SKM-1 (cell line): ENCODE measurements at regions not wholly inside any gene's neighbourhood (a gene's known extent, or its start where the extent isn't known, plus 50 kb on each side); places are given as distances from the start of the nearest gene placed in this dataset.
"Not testable (repeated sequence)": the region's sequence is repeated elsewhere in the genome, so short reads cannot be mapped to it uniquely, and the experiment has no call there.

Experiments
- DNase-seq: peaks from one replicate; lab custom pipeline; 2025; ENCODE audit not compliant: unreplicated experiment; lab: John Stamatoyannopoulos, UW

- no peak for DNase-seq
Measured at GRCh38 chr20:48492015-48492714, 335.6 kb downstream of the PREX1 start.

- DNase-seq: no peak
Measured at GRCh38 chr20:48490961-48491831, 336.6 kb downstream of the PREX1 start.

- not testable (repeated sequence) for DNase-seq
Measured at GRCh38 chr20:48490341-48490740, 337.5 kb downstream of the PREX1 start.

GRCh38 chr20:48489656-48490055 is 338.1 kb downstream of the PREX1 start:
- no peak for DNase-seq

GRCh38 chr20:48489046-48489463 is 338.7 kb downstream of the PREX1 start:
- no peak for DNase-seq

GRCh38 chr20:48488334-48489034 is 339.3 kb downstream of the PREX1 start:
- not testable (repeated sequence) for DNase-seq

GRCh38 chr20:48486065-48486464 is 341.7 kb downstream of the PREX1 start:
- no peak for DNase-seq

- not testable (repeated sequence) for DNase-seq
Measured at GRCh38 chr20:48485153-48485552, 342.6 kb downstream of the PREX1 start.

GRCh38 chr20:48483334-48484066 is 344.3 kb downstream of the PREX1 start:
- DNase-seq: no peak

- no peak for DNase-seq
Measured at GRCh38 chr20:48482790-48483189, 345.0 kb downstream of the PREX1 start.

- no peak for DNase-seq
Measured at GRCh38 chr20:48480216-48480772, 347.5 kb downstream of the PREX1 start.

GRCh38 chr20:48478806-48479585 is 348.8 kb downstream of the PREX1 start:
- no peak for DNase-seq

- DNase-seq: no peak
Measured at GRCh38 chr20:48478370-48478769, 349.4 kb downstream of the PREX1 start.

- DNase-seq: no peak
Measured at GRCh38 chr20:48476854-48477253, 350.9 kb downstream of the PREX1 start.

GRCh38 chr20:48474022-48474421 is 353.8 kb downstream of the PREX1 start:
- DNase-seq: no peak

GRCh38 chr20:48471759-48472408 is 355.9 kb downstream of the PREX1 start:
- no peak for DNase-seq

GRCh38 chr20:48471176-48471575 is 356.6 kb downstream of the PREX1 start:
- DNase-seq: no peak

- DNase-seq: no peak
Measured at GRCh38 chr20:48470141-48470540, 357.7 kb downstream of the PREX1 start.

- no peak for DNase-seq
Measured at GRCh38 chr20:48469026-48469425, 358.8 kb downstream of the PREX1 start.
